ENCODE measurements at regions not wholly inside any gene's neighbourhood (a gene's known extent, or its start where the extent isn't known, plus 50 kb on each side); places are given as distances from the start of the nearest gene placed in this dataset.
"Not testable (repeated sequence)": the region's sequence is repeated elsewhere in the genome, so short reads cannot be mapped to it uniquely, and the experiment has no call there.

DNA sequence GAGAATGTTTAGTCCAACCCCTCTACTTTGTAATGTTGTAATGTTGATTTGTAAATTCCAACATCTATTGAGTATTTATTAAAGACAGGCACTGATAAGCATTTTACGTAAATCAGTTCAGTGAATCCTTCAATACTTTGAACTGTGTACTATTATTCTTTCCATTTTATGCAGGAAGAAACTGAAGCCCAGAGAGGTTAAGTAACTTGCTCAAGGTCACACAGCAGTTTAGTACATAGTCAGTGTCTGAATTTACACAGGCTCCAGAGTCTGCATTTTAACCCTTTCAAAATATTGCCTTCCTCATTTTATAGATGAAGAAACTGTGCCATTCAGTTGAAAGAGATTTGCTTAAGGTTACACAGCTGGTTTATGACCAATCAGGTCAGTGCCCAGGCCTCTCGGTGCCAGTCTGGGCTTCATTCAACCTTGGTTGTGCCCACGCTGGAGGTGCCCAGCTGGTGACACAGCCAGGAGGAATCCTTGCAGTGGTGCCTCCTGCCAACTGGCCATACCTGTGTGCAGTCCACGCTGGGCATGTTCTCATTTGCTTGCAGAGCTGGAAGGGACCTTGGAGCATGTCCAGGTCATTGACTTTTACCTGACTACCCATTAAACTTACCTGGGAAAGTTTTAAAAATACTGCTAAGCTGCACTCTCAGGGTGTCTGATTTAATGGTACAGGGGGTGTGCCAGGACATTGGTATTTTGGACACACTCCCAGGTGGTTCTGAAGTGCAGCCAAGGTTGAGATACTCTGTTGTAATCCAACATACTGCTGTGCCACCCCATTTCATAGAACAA lies 74.3 kb upstream of the CYRIA start:
- DNase-seq (ENCODE audit: extremely low read depth, low read depth, low spot score): no peak

DNA sequence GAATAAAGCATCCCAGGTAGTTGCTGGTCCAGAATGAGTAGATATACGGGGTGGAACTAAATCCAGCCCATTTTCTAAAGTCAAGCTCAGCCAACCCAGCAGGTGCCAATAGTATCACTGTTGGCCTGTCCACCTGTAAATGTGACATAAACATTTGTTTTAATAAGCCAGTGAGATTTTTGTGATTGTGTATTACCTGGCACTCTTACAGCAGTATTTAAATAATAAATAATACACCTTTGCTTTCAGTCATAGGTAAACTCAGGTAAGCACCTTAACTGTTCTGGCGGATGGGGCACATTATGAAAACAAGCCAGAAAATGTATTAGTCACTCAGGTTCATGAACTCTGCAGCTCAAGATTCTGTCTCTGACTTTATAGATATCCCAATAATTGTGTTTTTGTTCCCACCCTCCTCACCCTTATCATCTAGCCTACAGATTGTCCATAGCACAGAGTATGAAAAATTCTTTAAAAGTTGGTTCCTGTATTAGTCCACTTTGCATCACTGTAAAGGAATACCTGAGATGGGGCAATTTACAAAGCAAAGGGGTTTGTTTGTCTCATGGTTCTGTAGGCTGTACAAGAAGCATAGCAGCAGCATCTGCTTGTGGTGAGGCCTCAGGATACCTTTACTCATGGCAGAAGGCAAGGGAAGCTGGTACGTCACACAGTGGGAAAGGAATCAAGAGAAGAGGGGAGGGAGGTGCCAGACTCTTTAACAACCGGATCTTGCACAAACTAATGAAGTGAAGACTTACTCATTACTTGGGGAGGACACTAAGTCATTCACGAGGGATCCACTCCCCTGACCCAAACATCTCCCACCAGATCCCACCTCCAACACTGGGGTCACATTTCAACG lies 73.0 kb upstream of the CYRIA start:
- DNase-seq (ENCODE audit: extremely low read depth, low read depth, low spot score): no peak

DNA sequence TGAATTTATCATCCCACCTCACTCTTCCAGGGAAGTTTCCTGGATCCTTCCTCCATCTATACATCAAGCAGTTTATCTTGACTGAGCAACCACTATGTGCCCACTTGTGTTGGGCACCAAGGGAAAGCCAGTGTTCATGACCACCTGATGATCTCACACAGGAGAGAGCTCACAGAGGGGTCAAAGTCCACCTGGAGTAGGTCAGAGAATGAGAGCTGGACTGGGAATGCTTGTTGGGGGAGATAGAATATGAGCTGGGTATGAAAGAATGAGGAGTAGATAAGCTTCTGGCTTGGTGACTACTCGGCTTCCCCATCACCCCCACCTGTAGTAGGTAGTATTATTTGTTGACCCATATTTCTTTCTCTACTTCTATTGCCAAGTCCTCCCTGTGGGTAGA lies 72.2 kb upstream of the CYRIA start:
- no peak for DNase-seq (ENCODE audit: extremely low read depth, low read depth, low spot score)

DNA sequence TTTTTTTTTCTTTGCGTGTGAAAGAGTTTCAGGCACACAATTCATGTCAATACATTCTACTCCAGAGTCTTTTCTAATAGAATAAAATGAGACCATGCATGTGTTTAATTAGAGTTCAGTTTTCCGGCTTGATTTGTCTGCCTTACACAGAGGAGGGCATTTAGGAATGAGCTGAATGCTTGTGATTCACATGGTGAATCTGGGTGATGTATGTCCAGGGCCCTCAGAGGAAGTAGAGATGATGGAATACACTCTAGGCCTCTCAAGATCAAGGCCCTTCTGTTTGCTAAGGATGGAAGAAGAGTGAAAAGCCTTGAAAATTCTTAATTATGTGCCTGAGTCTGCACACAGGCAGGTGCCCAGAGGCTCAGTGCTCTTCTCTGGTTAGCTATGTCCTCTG lies 71.0 kb upstream of the CYRIA start:
- DNase-seq (ENCODE audit: extremely low read depth, low read depth, low spot score): no peak

DNA sequence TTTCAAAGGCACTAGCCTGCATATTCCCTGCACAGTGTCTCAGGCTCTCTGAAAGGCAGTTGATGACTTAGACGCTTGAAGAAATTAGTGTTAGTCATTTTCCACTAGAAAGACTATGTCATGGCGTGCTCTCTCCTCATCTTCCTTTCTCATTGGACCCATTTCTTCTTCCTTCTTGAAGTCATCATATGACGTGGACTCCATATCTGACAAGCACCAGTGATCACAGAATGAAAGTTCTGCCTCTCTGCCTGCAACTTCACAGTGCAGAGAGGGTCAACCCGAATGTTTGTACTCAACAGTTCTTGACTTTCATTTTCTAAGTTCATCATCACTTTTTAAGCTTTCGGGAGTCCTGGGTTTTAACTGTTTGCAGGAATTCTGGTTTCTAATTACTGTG lies 63.7 kb upstream of the CYRIA start:
- no peak for DNase-seq (ENCODE audit: extremely low read depth, low read depth, low spot score)

DNA sequence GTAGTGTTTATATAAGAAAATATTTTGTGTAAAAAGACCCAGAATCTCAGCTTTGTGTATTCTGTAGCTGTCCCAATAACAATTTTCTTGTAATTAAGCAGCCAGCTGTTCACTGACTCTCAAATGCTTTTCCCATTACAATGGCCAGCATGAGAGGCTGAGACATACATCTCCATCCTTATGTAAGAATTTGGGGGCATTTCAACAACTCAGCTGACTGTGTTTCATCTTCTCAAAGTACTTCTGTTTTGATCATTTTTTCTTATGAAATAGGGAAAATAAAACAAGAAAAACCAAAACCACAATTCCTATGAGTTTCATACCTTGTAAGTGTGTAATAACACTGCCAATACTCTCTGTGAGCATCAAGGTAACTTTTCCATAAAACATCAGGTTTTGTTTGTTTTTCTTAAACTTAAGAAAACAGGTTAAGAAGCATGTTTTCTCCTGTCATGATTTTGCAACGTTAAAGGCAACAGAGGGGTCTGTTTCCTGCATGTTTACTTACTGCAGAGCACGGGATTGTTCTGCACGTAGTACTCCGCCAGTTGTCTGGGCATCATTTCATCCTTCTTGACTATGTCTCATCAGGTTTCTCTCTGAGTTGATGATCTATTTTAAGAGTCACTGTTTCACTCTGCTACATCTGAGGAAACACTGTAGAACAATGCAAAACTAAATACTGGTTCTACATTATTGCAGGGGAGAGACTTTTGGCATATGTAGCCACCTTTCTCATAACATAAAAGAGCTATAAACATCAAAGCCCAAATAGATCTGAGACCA lies 62.9 kb upstream of the CYRIA start:
- DNase-seq (ENCODE audit: extremely low read depth, low read depth, low spot score): no peak

DNA sequence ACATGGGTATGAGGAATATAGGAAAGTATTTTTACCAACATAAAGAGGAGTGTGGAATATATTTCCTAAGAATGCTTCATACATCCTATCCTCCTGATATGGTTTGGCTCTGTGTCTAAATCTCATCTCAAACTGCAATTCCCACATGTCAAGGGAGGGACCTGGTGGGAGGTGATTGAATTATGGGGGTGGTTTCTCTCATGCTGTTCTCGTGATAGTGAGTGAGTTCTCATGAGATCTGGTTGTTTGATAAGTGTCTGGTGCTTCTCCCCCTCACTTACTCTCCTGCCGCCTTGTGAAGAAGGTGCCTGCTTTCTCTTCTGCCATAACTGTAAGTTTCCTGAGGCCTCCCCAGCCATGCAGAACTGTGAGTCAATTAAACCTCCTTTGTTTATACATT lies 62.2 kb upstream of the CYRIA start:
- DNase-seq (ENCODE audit: extremely low read depth, low read depth, low spot score): not testable (repeated sequence)

DNA sequence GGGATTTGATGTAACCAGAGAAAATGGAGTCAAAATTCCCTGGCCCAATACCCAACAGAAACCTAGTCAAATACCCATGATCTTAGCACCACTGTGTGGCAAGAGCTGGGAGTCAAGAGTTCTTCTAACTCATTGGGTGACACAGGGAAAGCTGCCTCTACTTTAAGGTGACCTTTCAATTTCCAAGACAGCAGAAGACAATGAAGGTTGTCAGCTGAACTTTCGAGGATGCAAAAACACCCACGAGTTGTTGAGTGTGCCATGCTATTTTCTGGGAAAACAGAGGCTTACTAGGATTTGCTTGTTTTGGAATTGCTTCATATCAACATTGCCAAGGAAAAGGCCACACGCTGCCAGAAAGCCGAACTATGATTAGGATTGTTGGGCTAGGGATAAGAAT lies 61.6 kb upstream of the CYRIA start:
- no peak for DNase-seq (ENCODE audit: extremely low read depth, low read depth, low spot score)

DNA sequence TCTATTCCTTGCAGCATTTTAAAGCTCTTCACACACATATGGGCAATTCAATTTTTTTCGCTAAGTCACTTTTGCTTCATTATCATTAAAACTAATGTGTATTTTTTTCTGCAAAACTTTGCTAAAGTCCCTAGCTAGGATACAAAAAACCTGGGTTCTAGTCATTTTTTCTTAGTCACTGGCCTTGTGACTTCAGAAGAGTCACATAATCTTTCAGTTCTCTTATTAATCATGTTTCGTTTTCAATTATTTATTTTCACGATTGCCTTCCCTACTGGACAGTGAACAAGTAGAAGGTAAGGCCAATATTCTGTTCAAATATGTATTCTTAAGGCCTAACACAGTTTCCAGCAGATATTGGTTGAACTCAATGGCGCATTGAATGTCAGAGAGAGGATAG lies 60.9 kb upstream of the CYRIA start:
- DNase-seq (ENCODE audit: extremely low read depth, low read depth, low spot score): no peak

DNA sequence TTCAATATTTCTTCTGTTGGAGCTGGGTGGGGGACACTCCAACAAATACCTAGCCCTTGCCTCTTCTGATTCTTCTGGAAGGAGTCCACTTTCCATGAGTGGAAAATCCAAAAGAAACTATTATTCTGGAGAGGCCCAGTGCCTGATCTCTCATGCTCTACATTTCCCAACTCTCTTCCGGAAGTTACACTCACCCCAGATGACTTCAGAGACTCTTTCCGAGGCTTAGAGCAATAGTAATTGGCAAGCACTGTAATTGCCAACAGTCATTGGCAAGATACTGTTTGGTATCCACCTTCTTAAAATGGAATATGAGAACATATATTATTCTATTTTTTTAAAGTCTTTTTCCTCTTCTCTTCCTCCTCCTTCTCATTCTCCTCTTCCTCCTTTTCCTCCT lies 60.5 kb upstream of the CYRIA start:
- no peak for DNase-seq (ENCODE audit: extremely low read depth, low read depth, low spot score)

DNA sequence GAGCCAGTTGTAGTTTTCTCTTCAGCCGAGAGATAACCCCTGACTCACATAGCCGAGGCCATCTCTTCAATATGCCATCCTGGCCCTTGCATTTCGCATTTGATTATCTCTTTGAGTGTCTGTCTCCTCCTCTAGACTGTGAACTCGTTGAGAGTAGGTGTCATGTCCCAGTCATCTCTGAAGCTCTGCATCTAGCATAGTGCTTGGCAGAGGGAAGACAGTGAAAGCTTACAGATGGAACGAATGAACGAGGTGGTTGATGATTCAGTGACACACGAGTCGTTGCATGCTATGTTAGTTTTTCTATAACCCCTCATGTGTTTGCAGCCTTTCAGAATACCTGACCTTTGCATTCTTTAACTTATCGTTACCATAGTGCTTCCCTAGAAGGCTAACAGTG lies 59.9 kb upstream of the CYRIA start:
- DNase-seq (ENCODE audit: extremely low read depth, low read depth, low spot score): no peak

DNA sequence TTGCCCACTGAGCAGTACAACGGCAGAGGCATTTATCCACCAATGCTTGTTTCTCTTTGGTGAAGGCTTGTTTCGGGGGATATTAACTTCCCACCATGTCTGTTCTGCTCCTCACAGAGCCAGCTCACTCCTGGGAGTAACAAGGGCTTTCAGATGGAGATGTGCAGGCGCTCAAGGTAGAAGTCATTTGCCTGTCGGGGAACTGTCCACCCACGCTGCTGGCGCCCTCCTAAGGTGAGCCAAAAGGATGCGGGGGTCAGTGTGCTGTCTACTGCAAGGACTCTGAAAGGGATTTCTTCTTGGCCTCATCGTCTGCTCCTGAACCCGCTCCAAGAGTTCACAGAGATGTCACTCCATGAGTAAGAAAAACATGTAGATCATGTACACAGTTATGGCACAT lies 57.0 kb upstream of the CYRIA start:
- no peak for DNase-seq (ENCODE audit: extremely low read depth, low read depth, low spot score)

DNA sequence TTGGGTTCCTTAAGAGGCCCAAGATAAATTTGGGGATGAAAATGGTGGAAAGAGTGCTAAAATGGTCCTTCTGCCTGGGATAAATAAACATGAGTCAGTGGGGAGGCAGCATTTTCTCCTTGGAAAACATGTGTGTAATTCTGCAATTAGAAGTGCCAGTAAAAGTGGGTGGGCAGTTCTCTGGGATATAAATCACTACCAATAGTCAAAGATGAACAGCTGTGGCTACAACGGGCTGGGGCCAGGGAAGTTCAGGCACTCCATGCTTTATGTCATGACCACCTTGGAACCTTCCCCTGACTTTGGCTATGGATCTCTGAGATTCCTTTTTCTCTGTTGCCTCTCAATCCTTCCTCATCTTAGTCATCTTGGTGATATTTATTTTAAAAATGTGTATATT lies 56.5 kb upstream of the CYRIA start:
- no peak for DNase-seq (ENCODE audit: extremely low read depth, low read depth, low spot score)

DNA sequence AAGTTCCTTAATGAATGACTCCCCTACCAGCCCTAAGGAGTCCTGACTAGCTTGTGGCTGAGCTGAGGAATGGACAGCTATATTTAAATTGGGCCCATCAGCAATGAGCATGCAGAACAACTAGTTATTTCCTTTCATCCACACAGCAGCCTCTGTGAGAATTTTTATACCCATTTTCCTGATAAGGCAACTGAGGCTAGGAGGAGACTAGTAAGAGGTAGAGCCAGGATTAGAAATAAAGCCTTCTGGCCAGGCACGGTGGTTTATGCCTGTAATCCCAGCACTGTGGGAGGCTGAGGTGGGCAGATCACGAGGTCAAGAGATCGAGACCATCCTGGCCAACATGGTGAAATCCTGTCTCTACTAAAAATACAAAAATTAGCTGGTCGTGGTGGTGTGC lies 55.9 kb upstream of the CYRIA start:
- not testable (repeated sequence) for DNase-seq (ENCODE audit: extremely low read depth, low read depth, low spot score)

DNA sequence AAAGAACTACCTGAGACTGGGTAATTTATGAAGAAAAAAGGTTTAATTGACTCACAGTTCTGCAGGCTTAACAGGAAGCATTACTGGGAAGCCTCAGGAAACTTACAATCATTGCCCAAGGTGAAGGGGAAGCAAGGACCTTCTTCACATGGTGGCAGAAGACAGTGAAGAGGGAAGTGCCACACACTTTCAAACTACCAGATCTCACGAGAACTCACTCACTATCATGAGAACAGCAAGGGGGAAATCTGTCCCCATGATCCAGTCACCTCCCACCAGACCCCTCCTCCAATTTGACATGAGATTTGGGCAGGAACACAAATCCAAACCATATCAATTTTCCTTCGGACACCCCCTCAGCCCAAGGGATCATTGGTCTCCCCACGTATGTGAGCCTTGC lies 55.1 kb upstream of the CYRIA start:
- not testable (repeated sequence) for DNase-seq (ENCODE audit: extremely low read depth, low read depth, low spot score)

DNA sequence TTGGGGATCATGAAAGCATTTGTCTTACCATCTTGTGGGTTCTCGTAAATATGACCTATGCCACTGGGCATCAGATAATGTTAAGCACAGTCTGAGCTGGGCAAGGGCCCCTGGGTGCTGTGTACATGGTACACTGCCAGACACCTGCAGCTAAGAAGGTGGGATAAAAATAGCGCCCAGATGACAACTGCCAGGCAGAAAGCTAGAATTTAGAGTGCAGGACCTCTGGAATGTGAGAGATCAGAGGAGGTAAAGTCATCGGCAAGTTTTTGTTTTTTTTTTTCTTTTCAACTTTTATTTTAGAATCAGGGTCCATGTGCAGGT lies 53.8 kb upstream of the CYRIA start:
- DNase-seq (ENCODE audit: extremely low read depth, low read depth, low spot score): no peak

DNA sequence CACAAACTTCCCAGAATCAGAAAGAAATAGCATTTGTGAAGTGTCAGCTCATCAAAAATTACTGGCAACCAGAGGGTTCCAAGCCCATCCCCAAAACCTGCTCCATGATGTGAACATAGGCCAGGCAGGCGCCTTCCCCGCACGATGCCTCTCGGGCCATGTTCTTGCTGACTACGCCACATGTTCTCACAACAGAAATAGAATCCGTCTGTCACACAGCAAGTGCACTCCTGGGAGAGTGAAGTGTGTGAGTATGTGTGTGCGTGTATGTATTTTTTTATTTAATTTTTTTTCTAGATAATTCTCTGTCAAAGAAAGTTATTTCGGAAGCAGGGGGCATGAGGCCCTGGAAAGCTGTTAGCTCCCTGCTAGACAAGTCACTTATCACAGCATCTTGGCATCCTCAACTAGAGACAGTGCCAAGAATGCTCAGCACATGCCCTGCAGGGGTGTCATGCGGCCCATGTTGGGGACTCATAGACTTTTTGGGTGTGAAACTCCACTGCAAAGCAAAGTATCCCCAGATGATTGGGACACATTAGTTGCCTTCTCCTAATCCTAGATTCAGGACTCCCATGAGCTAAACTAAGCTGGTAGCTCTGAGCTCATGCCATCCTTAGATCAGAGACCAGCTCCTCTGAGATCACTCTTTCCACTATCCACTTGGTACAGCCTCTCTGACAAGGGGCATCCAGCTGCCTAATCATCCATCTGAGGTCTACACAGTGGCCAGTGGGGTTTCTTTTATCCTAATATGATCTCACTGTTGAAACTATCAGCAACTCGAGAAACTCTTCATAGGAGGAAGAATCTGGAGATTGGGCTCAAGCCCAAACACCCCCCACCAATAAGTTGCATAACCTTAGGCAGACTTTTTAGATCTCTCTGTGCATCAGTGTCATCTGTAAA lies 53.2 kb upstream of the CYRIA start:
- DNase-seq (ENCODE audit: extremely low read depth, low read depth, low spot score): no peak

DNA sequence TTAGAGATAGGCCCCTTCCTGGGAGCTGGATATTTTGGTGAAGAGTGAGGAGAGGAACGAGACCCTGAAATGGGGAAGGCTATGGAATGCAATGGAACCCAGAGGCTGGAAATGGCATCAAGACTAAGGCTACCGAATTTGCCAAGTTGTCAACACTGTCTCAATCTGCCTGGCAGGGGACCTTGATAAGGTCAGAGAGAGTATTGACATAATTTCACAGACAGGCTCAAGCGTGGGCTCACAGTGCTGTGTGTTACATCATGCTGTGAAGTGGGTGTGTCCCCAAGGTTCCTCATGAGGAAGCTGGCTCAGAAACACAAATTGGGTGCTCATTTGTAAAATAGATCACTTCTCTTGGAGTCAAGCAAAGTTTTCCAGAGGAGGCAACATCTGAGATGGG lies 51.8 kb upstream of the CYRIA start:
- DNase-seq (ENCODE audit: extremely low read depth, low read depth, low spot score): no peak

DNA sequence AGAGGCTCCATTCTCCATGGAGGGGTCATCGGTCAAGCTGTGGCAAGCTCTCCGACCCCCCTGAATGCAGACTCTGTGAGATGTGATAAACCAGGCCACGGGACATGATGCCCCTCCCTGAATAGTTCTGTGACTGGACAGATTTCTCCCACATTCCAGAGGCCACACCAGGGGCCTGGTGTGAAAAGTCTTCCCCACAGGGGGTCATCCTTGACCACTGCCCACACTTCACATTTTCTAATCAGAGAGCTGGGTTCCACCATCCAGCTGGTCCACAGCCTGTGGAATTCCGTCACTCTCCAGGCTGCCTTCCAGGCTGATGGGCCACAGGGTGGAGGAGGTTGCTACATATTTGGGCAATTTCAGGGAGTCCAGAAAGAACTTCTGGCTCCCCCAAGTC lies 51.3 kb upstream of the CYRIA start:
- no peak for DNase-seq (ENCODE audit: extremely low read depth, low read depth, low spot score)

DNA sequence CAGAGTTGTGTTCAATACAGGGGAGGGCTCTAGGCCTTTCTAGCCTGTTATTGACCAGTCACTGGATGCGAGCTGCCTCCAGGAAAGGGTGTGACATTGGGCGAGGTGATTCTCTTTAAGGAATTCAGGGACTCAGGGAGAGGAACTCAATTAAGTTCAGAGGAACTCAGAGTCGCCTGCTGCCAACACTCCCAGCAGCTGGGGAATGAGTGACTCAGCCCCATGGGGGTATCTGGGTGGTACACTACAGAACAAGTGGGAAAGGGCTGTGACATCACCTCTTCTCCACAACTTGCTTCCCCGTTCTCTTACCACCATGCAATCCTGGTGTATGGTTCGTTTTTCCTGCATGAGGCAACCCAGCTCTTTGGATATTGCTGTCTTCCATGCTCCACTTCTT lies 50.4 kb upstream of the CYRIA start:
- DNase-seq (ENCODE audit: extremely low read depth, low read depth, low spot score): no peak
